GM23338 (cell line): ENCODE measurements at regions not wholly inside any gene's neighbourhood (a gene's known extent, or its start where the extent isn't known, plus 50 kb on each side); places are given as distances from the start of the nearest gene placed in this dataset.

Experiments used
- CREB1 ChIP-seq: fragments of 250-450 bp; sonication (Bioruptor Pico); IDR thresholded peaks from 2 replicates; pipeline ENCODE4 v1.5.0; 2020; ENCODE audit warnings: low read depth, mild to moderate bottlenecking, moderate library complexity
- CTCF ChIP-seq, 2 experiments: fragments of 200-600 bp in 1 of 2; sonication (generic) in 1 of 2; conservative IDR thresholded peaks; 2 replicates each; pipeline versions ENCODE4 v1.5.1 to v1.6.1; 2016 to 2017; ENCODE audit warnings: antibody characterized with exemption in 2 of 2, low read depth in 2 of 2, mild to moderate bottlenecking in 2 of 2, moderate library complexity in 1 of 2
- EZH2 ChIP-seq: fragments of 200-600 bp; sonication (generic); IDR thresholded peaks from one replicate; pipeline ENCODE4 v1.8.0; 2017; ENCODE audit warnings: antibody characterized with exemption, mild to moderate bottlenecking, low read depth; ENCODE audit not compliant: unreplicated experiment
- POLR2AphosphoS5 ChIP-seq: IDR thresholded peaks from 2 replicates; pipeline ENCODE4 v1.6.1; 2016; ENCODE audit warnings: antibody characterized with exemption, low read depth
- TF ChIP-seq, protein P1 (sequence below): IDR thresholded peaks from one replicate; pipeline ENCODE4 v1.6.1; 2018; ENCODE audit warnings: antibody characterized with exemption; ENCODE audit not compliant: unreplicated experiment

DNA sequence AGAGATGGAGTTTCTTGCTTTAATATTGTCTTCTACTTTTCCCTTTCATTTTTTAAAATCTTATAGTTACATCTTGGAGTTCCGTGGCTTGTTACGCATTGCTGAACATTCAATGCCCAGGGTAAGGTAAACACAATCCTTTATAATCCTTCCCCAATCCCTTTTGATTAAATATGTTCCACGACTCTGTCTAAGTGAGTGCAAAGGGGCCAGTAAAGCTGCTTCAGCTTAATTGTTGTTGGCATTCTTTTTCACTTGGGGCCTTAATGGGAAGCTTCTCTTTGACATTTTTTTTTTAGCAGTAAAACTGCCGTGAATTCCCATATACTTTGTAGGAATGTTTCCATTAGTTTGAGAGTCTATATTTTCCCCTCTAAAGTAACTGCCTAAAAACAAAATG is 1028.1 kb downstream of the C4orf33 start:
- TF ChIP-seq POLR2AphosphoS5, result no peak
- TF ChIP-seq CTCF (conservative IDR thresholded peaks at IDR 0.05; ENCODE audit: low read depth in 2 of 2), result no peak
- no peak for TF ChIP-seq CREB1 (CRISPR knock-in tag)
- TF ChIP-seq EZH2, result no peak
- TF ChIP-seq, protein P1, sequence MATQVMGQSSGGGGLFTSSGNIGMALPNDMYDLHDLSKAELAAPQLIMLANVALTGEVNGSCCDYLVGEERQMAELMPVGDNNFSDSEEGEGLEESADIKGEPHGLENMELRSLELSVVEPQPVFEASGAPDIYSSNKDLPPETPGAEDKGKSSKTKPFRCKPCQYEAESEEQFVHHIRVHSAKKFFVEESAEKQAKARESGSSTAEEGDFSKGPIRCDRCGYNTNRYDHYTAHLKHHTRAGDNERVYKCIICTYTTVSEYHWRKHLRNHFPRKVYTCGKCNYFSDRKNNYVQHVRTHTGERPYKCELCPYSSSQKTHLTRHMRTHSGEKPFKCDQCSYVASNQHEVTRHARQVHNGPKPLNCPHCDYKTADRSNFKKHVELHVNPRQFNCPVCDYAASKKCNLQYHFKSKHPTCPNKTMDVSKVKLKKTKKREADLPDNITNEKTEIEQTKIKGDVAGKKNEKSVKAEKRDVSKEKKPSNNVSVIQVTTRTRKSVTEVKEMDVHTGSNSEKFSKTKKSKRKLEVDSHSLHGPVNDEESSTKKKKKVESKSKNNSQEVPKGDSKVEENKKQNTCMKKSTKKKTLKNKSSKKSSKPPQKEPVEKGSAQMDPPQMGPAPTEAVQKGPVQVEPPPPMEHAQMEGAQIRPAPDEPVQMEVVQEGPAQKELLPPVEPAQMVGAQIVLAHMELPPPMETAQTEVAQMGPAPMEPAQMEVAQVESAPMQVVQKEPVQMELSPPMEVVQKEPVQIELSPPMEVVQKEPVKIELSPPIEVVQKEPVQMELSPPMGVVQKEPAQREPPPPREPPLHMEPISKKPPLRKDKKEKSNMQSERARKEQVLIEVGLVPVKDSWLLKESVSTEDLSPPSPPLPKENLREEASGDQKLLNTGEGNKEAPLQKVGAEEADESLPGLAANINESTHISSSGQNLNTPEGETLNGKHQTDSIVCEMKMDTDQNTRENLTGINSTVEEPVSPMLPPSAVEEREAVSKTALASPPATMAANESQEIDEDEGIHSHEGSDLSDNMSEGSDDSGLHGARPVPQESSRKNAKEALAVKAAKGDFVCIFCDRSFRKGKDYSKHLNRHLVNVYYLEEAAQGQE, result no peak
